ENCODE measurements at regions not wholly inside any gene's neighbourhood (a gene's known extent, or its start where the extent isn't known, plus 50 kb on each side); places are given as distances from the start of the nearest gene placed in this dataset.
"Not testable (repeated sequence)": the region's sequence is repeated elsewhere in the genome, so short reads cannot be mapped to it uniquely, and the experiment has no call there.

- no peak for DNase-seq
Observed at GRCh38 chr2:40584432-40584831, 132.5 kb upstream of the SLC8A1 start.

GRCh38 chr2:40591774-40592173, 139.9 kb upstream of the SLC8A1 start:
- no peak for DNase-seq

GRCh38 chr2:40592218-40592617, 140.3 kb upstream of the SLC8A1 start:
- no peak for DNase-seq

GRCh38 chr2:40606862-40607261, 155.0 kb upstream of the SLC8A1 start:
- no peak for DNase-seq

GRCh38 chr2:40611196-40611595, 159.3 kb upstream of the SLC8A1 start:
- DNase-seq = no peak

- no peak for DNase-seq
Observed at GRCh38 chr2:40625849-40626248, 174.0 kb upstream of the SLC8A1 start.

- DNase-seq = no peak
Observed at GRCh38 chr2:40628556-40628955, 176.7 kb upstream of the SLC8A1 start.

- DNase-seq = no peak
Observed at GRCh38 chr2:40629768-40630434, 178.0 kb upstream of the SLC8A1 start.

GRCh38 chr2:40639320-40639719, 187.4 kb upstream of the SLC8A1 start:
- no peak for DNase-seq

- no peak for DNase-seq
Observed at GRCh38 chr2:40642237-40642636, 190.3 kb upstream of the SLC8A1 start.

- DNase-seq = no peak
Observed at GRCh38 chr2:40642726-40643125, 190.8 kb upstream of the SLC8A1 start.

- no peak for DNase-seq
Observed at GRCh38 chr2:40646642-40647041, 194.8 kb upstream of the SLC8A1 start.

GRCh38 chr2:40652155-40652554, 200.3 kb upstream of the SLC8A1 start:
- DNase-seq = no peak

GRCh38 chr2:40653829-40654228, 201.9 kb upstream of the SLC8A1 start:
- DNase-seq = no peak

GRCh38 chr2:40654346-40654745, 202.5 kb upstream of the SLC8A1 start:
- no peak for DNase-seq

GRCh38 chr2:40658941-40659340, 207.1 kb upstream of the SLC8A1 start:
- no peak for DNase-seq

GRCh38 chr2:40665493-40666232, 213.8 kb upstream of the SLC8A1 start:
- no peak for DNase-seq

GRCh38 chr2:40666398-40666797, 214.5 kb upstream of the SLC8A1 start:
- no peak for DNase-seq

GRCh38 chr2:40668425-40668824, 216.5 kb upstream of the SLC8A1 start:
- DNase-seq = no peak

GRCh38 chr2:40676134-40676790, 224.4 kb upstream of the SLC8A1 start:
- DNase-seq = not testable (repeated sequence)

GRCh38 chr2:40680547-40680946, 228.7 kb upstream of the SLC8A1 start:
- DNase-seq = no peak

GRCh38 chr2:40690036-40690435, 238.1 kb upstream of the SLC8A1 start:
- DNase-seq = no peak

GRCh38 chr2:40690525-40690924, 238.6 kb upstream of the SLC8A1 start:
- DNase-seq = no peak
